H1 (cell line): ENCODE measurements at regions not wholly inside any gene's neighbourhood (a gene's known extent, or its start where the extent isn't known, plus 50 kb on each side); places are given as distances from the start of the nearest gene placed in this dataset.

Experiments used
- CTCF ChIA-PET: fragments of 300-600 bp; sonication (Branson Sonifier 250); formaldehyde crosslinking; loops from one replicate; lab custom pipeline; 2021; ENCODE audit not compliant: partially characterized antibody; lab: Charles Lee
- POLR2A ChIA-PET: fragments of 300-600 bp; sonication (Branson Sonifier 250); formaldehyde crosslinking; loops from one replicate; lab custom pipeline; 2021; ENCODE audit warnings: inconsistent platforms; ENCODE audit not compliant: partially characterized antibody; lab: Charles Lee
- DNase-seq, 2 experiments: peaks; one replicate each; pipeline versions ENCODE4 v3.0.0 to v3.0.0-alpha.2; 2010 to 2022; ENCODE audit warnings: low spot score in 2 of 2, low read depth in 1 of 2, mixed read lengths in 1 of 2
- FAIRE-seq: peaks from 2 replicates; lab custom pipeline; 2011; peaks lifted over from hg19 to GRCh38; lab: Jason Lieb, UNC
- H2AFZ ChIP-seq: 2 replicates; pipeline ENCODE4 v1.8.1; 2012; ENCODE audit warnings: low read length, inconsistent platforms
- H2AK5ac ChIP-seq: 2 replicates; pipeline ENCODE4 v1.6.1; 2013; ENCODE audit warnings: low read depth, low read length
- H2BK120ac ChIP-seq: replicated peaks from 2 replicates; pipeline ENCODE3; 2013; ENCODE audit warnings: low read depth, low read length, inconsistent platforms
- H2BK12ac ChIP-seq: 2 replicates; pipeline ENCODE4 v1.6.1; 2013; ENCODE audit warnings: low read depth, low read length
- H2BK15ac ChIP-seq: 2 replicates; pipeline ENCODE4 v1.6.1; 2013; ENCODE audit warnings: low read length
- H2BK20ac ChIP-seq: 2 replicates; pipeline ENCODE4 v1.6.1; 2013; ENCODE audit warnings: low read length
- H2BK5ac ChIP-seq: 2 replicates; pipeline ENCODE4 v1.6.1; 2013; ENCODE audit warnings: low read depth, low read length
- H3K14ac ChIP-seq: 2 replicates; pipeline ENCODE4 v1.6.1; 2013; ENCODE audit warnings: inconsistent platforms; ENCODE audit not compliant: insufficient read length
- H3K18ac ChIP-seq: 2 replicates; pipeline ENCODE4 v1.6.1; 2013; ENCODE audit warnings: low read length; ENCODE audit errors: extremely low read depth
- H3K23ac ChIP-seq: 2 replicates; pipeline ENCODE4 v1.6.1; 2013; ENCODE audit warnings: inconsistent platforms; ENCODE audit not compliant: insufficient read length
- H3K23me2 ChIP-seq: 2 replicates; pipeline ENCODE4 v1.6.1; 2013; ENCODE audit warnings: low read depth, low read length
- H3K27ac ChIP-seq: 2 replicates; pipeline ENCODE4 v1.6.1; 2011; ENCODE audit warnings: low read depth, low read length, inconsistent platforms
- H3K27me3 ChIP-seq, 4 experiments: replicated peaks in 1 of 4; 1 replicate in 1 of 4; 2 replicates in 3 of 4; pipeline versions ENCODE4 v1.6.1 to v1.8.1; 2011 to 2013; ENCODE audit warnings: low read length in 3 of 4, mild to moderate bottlenecking in 3 of 4, inconsistent platforms in 2 of 4, mixed read lengths in 2 of 4, moderate library complexity in 1 of 4; ENCODE audit not compliant: control insufficient read depth in 3 of 4, insufficient read depth in 3 of 4; ENCODE audit errors: extremely low read depth in 1 of 4
- H3K36me3 ChIP-seq, 4 experiments: 2 replicates each; pipeline versions ENCODE4 v1.6.1 to v1.8.1; 2011 to 2013; ENCODE audit warnings: mild to moderate bottlenecking in 4 of 4, low read length in 3 of 4, moderate library complexity in 2 of 4, control low read depth in 1 of 4, inconsistent platforms in 1 of 4; ENCODE audit not compliant: insufficient read depth in 4 of 4, control insufficient read depth in 2 of 4
- H3K4ac ChIP-seq: replicated peaks from 2 replicates; pipeline ENCODE3; 2013; ENCODE audit warnings: low read length, low read depth, mixed read lengths, inconsistent platforms; ENCODE audit not compliant: insufficient read length
- H3K4me1 ChIP-seq, 4 experiments: replicated peaks in 1 of 4; 1 replicate in 1 of 4; 2 replicates in 3 of 4; pipeline versions ENCODE4 v1.6.1 to v1.8.1; 2011 to 2013; ENCODE audit warnings: low read length in 3 of 4, inconsistent platforms in 2 of 4, mixed read lengths in 1 of 4; ENCODE audit not compliant: insufficient read depth in 4 of 4, control insufficient read depth in 3 of 4
- H3K4me2 ChIP-seq, 2 experiments: 2 replicates each; pipeline versions ENCODE4 v1.6.1 to v1.8.1; 2011 to 2013; ENCODE audit warnings: low read depth in 2 of 2, low read length in 2 of 2, control low read depth in 1 of 2, inconsistent platforms in 1 of 2, mild to moderate bottlenecking in 1 of 2; ENCODE audit not compliant: insufficient read depth in 1 of 2
- H3K4me3 ChIP-seq, 4 experiments: fragments of 200-600, 300-600 bp in 1 of 4; sonication (generic), shearing (Covaris generic), sonication (Bioruptor Twin) in 1 of 4; 2 replicates each; pipeline versions ENCODE4 v1.5.1 to v1.8.1; 2011 to 2016; ENCODE audit warnings: low read length in 4 of 4, low read depth in 3 of 4, control low read depth in 2 of 4, inconsistent platforms in 2 of 4, mild to moderate bottlenecking in 2 of 4, mixed read lengths in 1 of 4, moderate library complexity in 1 of 4; ENCODE audit not compliant: insufficient read depth in 2 of 4; ENCODE audit errors: extremely low read depth in 1 of 4
- H3K56ac ChIP-seq: replicated peaks from 2 replicates; pipeline ENCODE3; 2013; ENCODE audit warnings: low read depth, mild to moderate bottlenecking, mixed read lengths, low read length, inconsistent platforms; ENCODE audit not compliant: insufficient read length
- H3K79me1 ChIP-seq: 2 replicates; pipeline ENCODE4 v1.6.1; 2013; ENCODE audit warnings: low read depth, low read length, control low read depth
- H3K79me2 ChIP-seq, 2 experiments: 2 replicates each; pipeline versions ENCODE4 v1.6.1 to v1.8.1; 2012 to 2013; ENCODE audit warnings: low read length in 2 of 2, mild to moderate bottlenecking in 2 of 2, inconsistent platforms in 1 of 2; ENCODE audit not compliant: insufficient read depth in 2 of 2, control insufficient read depth in 1 of 2
- H3K9ac ChIP-seq, 4 experiments: replicated peaks in 1 of 4; 1 replicate in 1 of 4; 2 replicates in 3 of 4; pipeline versions ENCODE4 v1.6.1 to v1.8.1; 2011 to 2013; ENCODE audit warnings: low read depth in 3 of 4, low read length in 3 of 4, control low read depth in 2 of 4, mild to moderate bottlenecking in 2 of 4, moderate library complexity in 2 of 4, inconsistent platforms in 1 of 4; ENCODE audit errors: extremely low read depth in 1 of 4
- H3K9me3 ChIP-seq, 2 experiments: 2 replicates each; pipeline versions ENCODE4 v1.6.1 to v1.8.1; 2012 to 2013; ENCODE audit warnings: mild to moderate bottlenecking in 2 of 2, moderate library complexity in 2 of 2, control low read depth in 1 of 2, inconsistent platforms in 1 of 2, low read depth in 1 of 2, low read length in 1 of 2, mixed read lengths in 1 of 2; ENCODE audit not compliant: insufficient read depth in 2 of 2
- H4K20me1 ChIP-seq, 2 experiments: replicated peaks in 1 of 2; 2 replicates each; pipeline versions ENCODE3 to v1.8.1; 2011 to 2013; ENCODE audit warnings: inconsistent platforms in 2 of 2, low read length in 2 of 2, mild to moderate bottlenecking in 1 of 2; ENCODE audit not compliant: insufficient read depth in 2 of 2, control insufficient read depth in 1 of 2
- H4K5ac ChIP-seq: 2 replicates; pipeline ENCODE4 v1.6.1; 2013; ENCODE audit warnings: low read length, low read depth, mixed read lengths, inconsistent platforms; ENCODE audit not compliant: insufficient read length
- H4K8ac ChIP-seq: 2 replicates; pipeline ENCODE4 v1.8.0; 2013; ENCODE audit warnings: mild to moderate bottlenecking, moderate library complexity, low read length, inconsistent platforms; ENCODE audit not compliant: insufficient read depth; ENCODE audit errors: extremely low read depth
- H4K91ac ChIP-seq: replicated peaks from 2 replicates; pipeline ENCODE3; 2013; ENCODE audit warnings: low read length, mixed read lengths, inconsistent platforms; ENCODE audit not compliant: insufficient read length
- KDM1A ChIP-seq: fragments of 200-600, 300-600 bp; sonication (generic); IDR thresholded peaks from 2 replicates; pipeline ENCODE4 v1.7.1; 2016; ENCODE audit warnings: mild to moderate bottlenecking, low read length, borderline replicate concordance
- PHF8 ChIP-seq: fragments of 200-600 bp; sonication (generic); conservative IDR thresholded peaks from 2 replicates; pipeline ENCODE4 v1.7.1; 2012; ENCODE audit warnings: low read depth, mild to moderate bottlenecking, inconsistent platforms, low read length, moderate library complexity
- WGBS, 2 experiments: shearing (Covaris generic) in 1 of 2; methylation state at CpG; one replicate each; pipeline versions ENCODE4 v1.1.6 to v1.1.7; 2013 to 2015; ENCODE audit warnings: low lambda C conversion rate in 2 of 2, mixed read lengths in 2 of 2, inconsistent platforms in 1 of 2, low coverage in 1 of 2, missing lambda C conversion rate in 1 of 2; ENCODE audit not compliant: insufficient replicate concordance in 2 of 2, insufficient coverage in 1 of 2, insufficient read length in 1 of 2; ENCODE audit errors: extremely low coverage in 1 of 2, missing lambda C conversion rate in 1 of 2; 5-methylcytosine and 5-hydroxymethylcytosine counted together

DNA sequence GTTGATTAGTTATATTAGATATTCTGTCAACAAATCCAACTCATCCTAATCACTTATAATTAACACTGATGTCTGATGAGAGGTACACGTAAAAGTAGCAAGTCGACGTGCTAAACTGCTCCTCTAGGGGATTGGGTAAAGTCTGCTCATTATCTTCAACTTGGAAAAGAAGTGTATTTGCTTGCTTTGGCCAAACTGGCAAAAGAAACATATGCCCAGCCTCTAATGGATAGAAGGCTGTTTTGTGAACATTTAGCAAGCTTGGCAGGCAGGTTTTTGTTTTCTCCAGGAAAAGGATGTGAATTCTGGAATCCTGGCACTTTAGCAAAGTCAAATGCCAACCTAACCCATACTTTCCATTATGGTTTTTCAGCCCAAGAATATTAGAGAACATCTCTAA lies 264.8 kb downstream of the TBL1XR1 start:
- no peak overlapping the region for H2BK5ac ChIP-seq
- H4K8ac ChIP-seq = no peak overlapping the region
- H3K79me2 ChIP-seq = no peaks in the 10 kb centered on the region
- no peak overlapping the region for H3K4ac ChIP-seq
- H4K5ac ChIP-seq = no peak overlapping the region
- H3K4me2 ChIP-seq = no peak overlapping the region
- no peak overlapping the region for H3K18ac ChIP-seq
- no peak for DNase-seq
- no peak overlapping the region for H3K23ac ChIP-seq
- FAIRE-seq = no peak
- H4K91ac ChIP-seq = no peak overlapping the region
- no peak overlapping the region for H2BK15ac ChIP-seq
- no peak overlapping the region for H3K27ac ChIP-seq
- H3K56ac ChIP-seq = no peak overlapping the region
- no peaks in the 10 kb centered on the region for H3K23me2 ChIP-seq
- H4K20me1 ChIP-seq = no peaks in the 10 kb centered on the region
- no peak overlapping the region for H3K4me3 ChIP-seq
- no peak overlapping the region for H3K9ac ChIP-seq
- TF ChIP-seq PHF8 (no peak), KDM1A (no peak)
- H3K27me3 ChIP-seq = no peaks in the 10 kb centered on the region
- H2BK20ac ChIP-seq = no peak overlapping the region
- no peak overlapping the region for H2AK5ac ChIP-seq
- H3K36me3 ChIP-seq = no peaks in the 10 kb centered on the region
- H3K14ac ChIP-seq = no peak overlapping the region
- H2BK120ac ChIP-seq = no peak overlapping the region
- H3K4me1 ChIP-seq = no peaks in the 10 kb centered on the region; a peak in 1 of 7 replicates
- H2AFZ ChIP-seq = no peak overlapping the region
- WGBS, 2 experiments = 91% methylated on average over 3 of the region's 3 CpGs; no CpG with 5 or more reads in 1 of the 2 experiments
- POLR2A ChIA-PET = no interaction called here
- no peak overlapping the region for H2BK12ac ChIP-seq
- H3K79me1 ChIP-seq = no peaks in the 10 kb centered on the region
- CTCF ChIA-PET = interaction anchor here (0.9 to 1.2 kb wide), 3 partner anchors 12 to 60 kb away, joined by 3 to 4 read pairs (median 3); no protein-coding TSS in a partner anchor
- H3K9me3 ChIP-seq = no peaks in the 10 kb centered on the region
